Kidney tubule cell (primary cell): ENCODE measurements at regions not wholly inside any gene's neighbourhood (a gene's known extent, or its start where the extent isn't known, plus 50 kb on each side); places are given as distances from the start of the nearest gene placed in this dataset.

Experiments
- DNase-seq: peaks from one replicate; pipeline ENCODE4 v3.0.0-alpha.2; 2018; ENCODE audit warnings: low spot score

DNA sequence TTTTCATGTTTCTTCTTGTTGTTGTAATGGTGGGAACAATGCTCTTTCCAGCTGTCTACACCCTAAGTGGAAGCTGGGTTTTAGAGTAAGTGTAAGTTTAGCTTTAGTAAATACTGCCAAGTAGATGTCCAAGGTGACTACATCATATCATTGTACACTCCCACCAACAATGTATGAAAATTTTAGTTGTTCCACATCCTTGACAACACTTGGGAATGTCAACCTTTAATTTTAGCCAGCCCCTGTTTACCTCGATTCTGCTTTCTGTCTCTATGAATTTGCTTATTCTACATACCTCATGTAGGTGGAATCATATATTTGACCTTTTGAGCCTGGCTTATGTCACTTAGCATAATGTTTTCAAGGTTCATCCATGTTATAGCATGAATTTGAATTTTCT is 93.0 kb downstream of the MTPAP start:
- no peak for DNase-seq

DNA sequence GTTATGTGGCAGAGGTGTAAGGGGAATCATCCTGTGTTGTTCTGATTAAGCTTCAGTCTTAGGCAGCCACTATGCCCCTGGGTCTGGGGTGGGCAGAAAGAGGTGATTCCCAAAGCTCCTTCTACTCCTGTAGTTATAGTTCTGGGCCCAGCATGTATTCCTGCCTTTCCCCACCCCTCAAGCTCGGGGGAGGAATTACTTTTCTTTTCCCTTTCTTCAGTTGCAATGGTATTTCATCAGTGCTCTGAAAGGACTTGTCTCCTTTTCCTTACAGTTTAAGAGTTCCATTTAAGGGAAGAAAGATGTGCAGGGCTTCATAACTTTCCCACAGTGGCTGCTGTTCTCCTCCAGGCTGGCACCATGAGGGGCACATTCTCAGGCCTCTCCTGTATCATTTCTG is 94.2 kb downstream of the MTPAP start:
- no peak for DNase-seq

DNA sequence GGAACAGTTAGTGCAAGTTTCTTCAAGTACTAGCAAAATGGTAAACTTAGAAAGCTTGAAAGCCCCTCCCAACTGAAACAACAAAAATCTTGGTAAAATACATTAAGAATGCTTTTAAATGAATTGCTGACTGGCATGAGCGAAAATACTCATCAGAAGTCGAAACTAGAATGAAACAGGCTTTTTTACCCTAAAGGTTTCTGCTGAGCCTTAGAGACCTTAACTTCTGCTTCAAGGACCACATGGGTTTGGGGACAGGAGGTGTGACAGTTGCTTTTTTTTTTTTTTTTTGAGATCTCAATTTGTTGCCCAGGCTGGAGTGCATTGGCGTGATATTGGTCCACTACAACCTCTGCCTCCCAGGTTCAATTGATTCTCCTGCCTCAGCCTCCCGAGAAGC is 100.3 kb downstream of the MTPAP start:
- DNase-seq, result no peak

DNA sequence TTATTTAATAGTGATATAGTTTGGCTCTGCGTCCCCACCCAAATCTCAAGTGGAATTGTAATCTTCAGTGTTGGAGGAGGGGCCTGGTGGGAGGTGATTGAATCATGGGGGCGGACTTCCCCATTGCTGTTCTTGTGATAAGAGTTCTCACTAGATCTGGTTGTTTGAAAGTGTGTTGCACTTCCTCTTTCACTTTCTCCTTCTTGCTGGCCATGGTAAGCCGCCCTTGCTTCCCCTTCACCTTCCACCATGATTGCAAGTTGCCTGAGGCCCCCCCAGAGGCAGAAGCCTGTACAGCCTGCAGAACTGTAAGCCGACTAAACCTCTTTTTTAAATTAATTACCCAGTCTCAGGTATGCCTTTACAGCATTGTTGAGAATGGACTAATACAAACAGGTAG is 101.4 kb downstream of the MTPAP start:
- DNase-seq, result no peak

DNA sequence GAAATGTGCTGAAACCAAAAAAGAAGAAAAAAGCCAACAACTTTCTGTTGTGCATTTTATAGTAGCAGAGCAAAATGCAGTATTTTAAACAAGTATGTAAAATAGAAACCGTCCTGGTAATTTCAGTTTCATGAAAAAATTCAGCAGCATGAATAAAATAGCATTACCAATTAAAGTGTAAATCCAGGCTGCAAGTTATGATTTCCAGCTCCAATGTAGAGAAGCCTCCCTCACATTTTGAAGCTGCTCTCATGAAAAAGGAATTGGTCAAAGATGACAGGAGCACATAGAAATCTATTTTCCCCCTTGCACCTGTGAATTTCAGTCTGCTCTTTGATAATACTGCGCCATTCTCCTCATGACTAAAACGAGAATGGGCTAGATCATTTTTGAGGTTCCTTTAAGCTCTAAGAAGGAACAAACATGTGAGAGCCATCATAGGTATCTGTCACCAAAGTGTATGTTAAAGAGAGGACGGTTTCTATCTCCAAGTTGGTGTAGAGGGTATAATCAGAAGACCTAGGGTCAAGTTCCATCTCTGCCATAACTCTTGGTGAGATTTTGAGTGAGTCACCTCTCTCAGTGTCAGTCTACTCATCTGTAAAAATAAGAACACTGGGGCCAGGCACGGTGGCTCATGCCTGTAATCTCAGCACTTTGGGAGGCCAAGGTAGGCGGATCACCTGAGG is 107.5 kb downstream of the MTPAP start:
- DNase-seq, result no peak

DNA sequence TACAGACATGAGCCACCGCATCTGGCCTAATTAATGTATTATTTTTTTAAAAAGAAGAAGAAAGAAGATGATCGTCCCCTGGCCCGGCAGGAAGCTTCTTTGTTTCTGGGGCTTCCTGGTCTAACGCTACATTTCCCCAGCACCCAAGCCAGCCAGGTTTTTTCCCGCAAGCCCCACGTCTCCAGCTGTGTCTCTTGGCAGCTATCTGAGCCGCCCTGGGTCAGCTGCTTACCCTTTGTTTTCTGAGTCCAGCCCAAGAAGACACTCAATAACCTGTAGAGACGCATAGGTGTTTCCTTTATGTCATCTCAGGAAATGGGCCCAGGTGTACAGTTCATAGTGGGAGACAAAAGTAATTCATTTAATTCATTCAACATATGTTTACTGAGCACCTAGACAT is 110.2 kb downstream of the MTPAP start:
- no peak for DNase-seq

DNA sequence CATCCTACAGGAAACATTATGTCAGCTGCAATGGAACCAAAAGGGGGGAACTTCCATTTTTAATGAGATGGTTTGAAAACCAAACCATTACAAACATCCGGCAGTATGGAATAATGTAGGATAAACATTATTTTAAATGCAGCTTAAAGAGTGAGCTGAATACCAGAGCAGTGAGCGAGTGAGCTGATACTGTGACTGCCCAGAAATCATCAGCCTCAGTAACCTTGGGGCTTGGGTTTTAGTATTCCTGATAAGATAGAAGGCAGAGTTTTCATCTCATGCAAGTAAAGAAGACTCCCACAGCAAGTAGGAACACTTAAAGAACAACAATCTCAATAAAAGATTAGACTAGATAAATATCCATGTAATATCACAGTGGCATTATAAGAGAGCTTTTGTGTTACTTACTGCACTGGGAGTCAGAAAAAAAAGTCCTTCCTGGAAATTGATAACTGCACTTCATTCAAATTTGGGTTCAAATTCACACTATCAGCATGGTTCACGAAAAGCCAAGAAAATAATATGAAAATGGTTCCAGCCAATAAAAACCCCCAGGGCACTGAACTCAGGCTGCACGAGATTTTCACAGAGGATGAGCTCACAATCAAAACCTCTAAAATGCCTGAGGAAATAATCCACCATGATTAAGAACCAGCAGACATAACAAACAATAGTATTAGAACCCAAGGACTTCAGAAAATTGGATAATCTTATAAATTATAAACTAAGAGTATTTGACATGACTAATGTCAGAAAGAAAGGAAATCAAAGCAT is 115.7 kb downstream of the MTPAP start:
- no peak for DNase-seq

DNA sequence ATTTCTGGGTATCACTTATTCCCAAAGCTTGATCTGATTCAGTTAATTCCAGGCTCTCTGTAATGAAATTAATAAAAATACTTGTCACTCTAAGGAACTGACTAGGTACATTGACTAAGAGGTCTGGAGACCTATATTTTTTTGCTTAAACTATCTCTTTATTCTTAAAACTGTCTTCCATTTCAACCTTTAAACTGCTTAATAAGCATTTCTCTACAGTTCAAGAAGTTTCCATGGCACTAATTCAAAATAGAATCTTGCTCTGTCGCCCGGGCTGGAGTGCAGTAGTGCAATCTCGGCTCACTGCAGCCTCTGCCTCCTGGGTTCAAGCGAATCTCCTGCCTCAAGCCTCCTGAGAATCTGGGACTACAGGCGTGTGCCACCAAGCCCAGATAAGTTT is 117.4 kb downstream of the MTPAP start:
- DNase-seq, result no peak

DNA sequence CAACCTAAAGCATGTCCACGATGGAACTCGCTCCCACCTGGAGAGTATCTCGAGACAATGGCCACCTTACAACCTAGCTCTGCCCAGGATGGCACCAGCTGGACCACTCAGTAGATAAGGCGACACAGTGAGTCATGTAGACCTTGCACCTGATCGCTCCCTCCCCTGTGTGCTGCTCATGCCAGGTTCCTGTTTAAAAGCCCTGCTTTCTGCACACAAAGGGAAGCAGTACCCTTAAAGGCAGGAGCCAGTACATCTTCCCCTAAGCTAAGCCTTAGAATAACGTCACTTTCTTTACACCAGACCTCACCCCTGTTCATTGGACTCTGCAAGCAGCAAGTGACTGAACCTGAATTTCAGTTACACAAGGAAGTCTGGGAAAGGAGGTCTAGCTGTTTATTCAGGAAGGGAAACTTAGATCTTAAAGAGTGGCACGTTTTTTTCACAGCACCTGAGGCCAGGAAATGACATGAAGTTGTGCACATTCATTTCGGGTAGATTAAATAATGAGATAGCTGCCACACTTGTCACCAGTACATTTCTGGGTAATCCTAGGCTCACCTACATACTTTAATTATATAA is 117.9 kb downstream of the MTPAP start:
- DNase-seq, result no peak

DNA sequence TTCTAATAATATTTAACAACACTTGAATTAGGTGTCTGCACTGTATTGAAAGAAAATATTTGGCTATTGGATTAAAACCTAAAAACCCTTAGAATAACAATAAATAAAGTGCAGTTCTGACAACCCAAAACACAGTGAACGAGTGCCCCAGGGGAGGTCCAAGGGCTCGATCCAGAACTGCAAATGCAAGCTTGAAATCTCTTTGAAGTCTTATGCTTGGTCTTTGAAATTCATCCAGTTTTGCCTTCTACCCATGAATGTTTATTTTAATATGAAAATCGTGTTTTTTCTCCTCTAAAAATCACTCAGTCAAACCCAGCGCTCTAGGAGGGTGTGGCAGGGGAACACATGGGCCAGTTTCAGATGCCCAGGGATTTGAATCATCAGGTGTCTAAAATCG is 119.5 kb downstream of the MTPAP start:
- no peak for DNase-seq

DNA sequence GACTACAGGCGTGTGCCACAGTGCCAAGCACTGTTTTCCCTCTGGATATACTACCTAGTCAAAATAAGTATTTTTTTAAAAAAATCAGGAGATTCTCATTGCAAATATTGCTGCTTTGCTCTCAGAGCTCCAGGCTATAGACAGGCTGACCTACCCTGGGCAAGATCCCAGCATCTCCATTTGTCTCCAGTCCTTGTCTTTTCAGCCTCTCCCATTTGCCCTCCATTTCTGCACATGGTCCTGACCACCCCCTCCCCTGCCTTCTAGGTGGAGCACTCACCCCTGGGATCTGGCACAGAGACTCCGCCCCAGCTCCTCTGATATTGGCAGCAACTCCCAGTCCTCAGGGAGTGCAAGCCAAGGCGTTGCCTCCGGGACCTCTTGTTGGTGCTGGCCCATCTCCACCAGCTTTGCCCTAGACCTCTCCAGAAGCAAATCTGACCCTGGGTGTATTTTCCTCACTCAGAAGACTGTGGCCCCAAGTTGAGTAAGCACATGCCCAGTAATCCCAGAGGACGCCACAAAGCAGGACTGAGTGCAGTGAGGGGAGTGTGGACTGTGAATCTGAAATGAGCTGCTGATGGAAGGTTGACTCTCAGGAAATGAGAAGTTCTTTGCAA is 120.6 kb downstream of the MTPAP start:
- no peak for DNase-seq

DNA sequence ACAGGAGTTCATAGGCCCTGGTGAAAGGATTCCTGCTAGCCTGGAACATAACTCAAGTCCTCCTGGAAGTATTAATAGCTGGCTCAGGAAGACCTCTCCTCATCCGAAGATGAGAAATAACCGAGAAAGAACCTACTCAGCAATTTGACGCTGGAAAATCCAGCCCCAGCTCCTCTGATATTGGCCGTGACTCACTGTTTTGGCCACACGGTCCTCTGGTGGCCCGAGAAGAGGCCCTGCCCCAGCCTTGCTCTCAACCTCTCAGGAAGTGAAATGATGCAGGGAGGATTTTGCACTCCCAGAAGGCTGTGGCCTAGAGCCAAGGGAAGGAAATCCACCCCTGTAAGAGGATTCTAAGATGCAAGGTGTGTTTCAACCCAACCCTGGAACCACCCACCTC is 121.6 kb downstream of the MTPAP start:
- DNase-seq, result no peak

DNA sequence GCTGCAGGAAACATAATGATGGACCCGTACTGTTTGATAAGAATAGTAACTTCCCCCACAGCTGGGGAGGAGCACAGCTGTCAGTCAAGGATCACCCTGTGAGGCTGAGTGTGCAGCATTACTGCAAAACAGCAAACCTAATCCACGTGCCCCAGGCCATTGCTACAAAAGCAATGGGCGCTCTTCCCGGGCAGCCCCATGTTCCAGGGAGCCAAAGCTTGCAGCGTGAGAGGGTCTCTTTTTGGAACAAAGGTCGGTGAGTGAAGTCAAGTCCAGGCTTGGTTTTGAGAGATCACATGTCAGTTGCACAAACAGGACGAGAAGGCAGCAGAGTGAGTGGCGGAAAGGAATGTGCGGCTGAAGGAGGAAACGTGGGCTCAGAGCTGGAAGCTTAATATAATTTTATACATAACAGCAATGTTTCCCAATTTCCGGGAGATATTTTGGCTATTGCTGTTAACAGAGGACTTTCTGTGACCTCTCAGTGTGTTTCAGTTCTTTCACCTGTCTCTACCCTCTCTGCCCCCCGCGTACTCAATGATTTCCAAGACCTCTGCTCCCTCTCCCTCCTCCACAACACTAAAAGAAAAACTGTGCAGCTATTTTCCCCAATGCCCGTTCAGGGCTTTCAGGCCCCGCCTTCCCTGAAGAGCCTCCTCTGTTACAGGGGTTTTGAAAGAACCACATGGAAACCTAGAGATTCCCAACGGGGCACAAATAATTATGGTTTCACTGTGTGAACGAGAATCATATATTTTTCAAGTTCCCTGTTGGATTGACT is 128.9 kb downstream of the MTPAP start:
- peak; percentile 71 for DNase-seq

DNA sequence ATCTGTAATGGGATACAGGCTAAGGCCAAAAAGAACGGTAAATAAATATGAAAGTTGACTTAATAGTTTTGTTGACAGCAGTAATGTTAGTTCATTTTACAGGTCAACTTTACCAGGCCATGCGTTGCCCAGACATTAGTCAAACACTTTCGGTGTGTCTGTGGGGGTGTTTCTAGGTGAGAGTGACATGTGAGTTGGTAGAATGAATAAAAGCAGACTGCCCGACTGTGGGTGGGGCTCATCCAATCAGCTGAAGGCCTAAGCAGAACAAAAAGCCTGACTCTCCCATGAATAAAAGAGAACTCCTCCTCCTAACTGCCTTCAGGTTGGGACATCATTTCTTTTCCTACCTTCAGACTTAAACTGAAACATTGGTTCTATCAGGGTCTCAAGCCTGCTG is 132.3 kb downstream of the MTPAP start:
- no peak for DNase-seq

DNA sequence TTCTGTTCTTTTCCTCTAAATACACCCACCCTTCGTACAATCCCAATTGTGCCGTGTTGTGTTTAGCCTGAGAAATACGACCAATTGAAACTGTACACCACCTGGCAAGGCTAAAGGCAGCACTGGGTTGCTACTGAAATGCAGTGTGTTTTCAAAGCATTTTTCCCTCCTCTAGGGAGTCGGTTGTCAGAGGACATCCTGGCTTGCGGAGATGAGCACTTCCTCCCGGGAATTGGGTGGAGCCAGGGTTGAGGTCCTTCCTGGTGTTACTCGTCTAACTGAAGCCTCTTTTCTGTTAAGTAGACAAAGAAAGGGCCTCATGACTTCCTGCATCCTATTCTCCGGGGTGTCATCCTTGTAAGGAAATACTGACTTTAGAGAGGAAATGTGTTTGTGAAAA is 133.5 kb downstream of the MTPAP start:
- DNase-seq, result peak; percentile 2

DNA sequence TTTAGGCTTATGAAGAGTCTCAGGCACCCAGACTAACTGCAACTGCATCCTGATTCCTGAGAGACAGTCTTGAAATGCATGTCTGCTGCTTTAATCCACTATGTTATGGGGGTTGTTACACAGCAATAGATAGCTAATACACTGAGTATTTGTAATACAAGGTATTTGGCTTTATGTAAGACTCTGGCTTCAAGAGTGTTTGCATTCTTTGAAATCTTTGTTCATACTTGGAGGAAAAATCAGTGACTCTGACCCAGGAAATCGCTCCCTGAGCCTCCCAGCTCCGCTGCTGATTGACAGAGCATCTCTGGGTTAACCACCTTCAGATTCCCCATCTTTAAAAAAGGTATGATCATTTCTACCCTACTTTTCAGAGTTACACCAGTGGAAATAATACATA is 133.9 kb downstream of the MTPAP start:
- no peak for DNase-seq

DNA sequence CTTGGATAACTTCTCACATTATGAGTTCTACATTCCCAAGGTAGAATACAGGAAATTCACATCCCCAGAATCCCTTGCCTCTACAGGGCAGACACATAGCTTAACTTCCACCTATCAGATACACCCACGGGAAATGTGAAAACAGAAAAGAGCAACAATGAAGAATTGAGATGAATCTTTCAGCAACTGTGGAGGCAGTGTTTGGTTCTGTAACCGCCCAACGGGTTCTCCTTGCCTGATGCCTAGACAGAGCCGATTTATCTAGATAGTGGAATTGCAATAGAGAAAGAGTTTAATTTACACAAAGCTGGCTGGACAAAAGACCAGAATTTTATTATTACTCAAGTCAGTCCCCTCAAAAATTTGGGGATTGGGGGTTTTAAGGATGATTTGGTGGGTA is 138.8 kb downstream of the MTPAP start:
- no peak for DNase-seq

DNA sequence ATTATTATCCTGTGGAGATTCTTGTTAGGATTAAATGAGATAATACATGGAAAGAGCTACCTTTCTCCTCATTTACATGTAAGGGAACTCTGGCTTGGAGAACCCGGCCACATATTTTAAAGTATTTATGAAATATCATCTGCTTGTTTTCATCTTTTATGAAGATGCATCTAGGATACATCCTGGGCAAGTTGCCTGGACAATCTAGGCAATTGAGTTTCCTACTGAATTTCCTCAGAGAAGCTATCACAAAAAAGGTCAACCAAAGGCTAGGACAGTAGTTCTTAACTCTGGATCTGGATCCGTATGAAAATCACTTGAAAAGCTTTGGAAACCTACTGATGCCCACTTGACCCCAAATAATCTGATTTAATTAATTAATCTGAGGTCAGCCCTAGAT is 140.7 kb downstream of the MTPAP start:
- DNase-seq, result no peak

DNA sequence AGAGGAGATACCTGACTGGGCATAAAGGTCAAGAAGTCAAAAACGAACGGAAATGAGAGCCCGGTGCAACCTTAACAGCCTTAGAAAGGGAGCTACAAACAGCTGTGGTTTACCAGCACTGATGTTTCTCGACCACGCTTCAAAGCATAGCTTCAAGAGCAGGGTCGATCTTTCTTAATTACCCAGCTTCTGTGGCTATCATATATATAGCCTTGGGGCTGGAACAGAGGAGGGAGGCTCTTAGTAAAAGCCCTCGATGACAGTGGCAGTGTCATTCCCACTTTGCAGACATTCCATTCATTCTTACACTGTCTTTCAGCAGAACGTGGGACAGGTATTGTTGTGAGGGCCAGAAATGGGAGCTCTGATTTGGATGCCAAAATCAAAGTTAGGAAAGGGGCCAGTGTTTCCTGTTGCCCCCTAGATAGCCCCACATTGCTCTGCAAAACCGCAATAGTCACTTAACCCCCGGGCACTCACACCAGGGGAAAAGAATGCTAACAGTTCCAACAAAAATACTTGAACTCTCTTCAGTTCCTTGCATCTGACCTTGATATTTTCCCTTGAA is 141.5 kb downstream of the MTPAP start:
- peak; percentile 32 for DNase-seq

DNA sequence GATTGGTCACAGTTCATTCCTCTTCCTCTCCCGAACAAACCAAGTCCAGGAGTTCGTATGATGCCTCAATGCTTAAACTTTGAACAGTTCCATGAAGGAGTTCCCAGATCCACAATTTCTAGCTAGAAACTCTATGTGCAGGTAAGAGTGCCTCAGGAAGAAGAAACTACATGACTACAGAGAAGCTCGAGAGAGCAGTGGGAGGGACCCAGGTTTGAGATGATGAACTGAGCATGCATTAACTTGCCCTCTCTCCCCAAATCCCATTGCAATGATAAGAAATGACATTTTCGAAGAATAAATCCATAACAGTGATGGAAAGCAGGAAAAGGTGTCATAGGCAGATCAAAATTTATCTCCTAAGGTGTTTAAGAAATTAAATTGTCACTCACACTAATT is 140.6 kb upstream of the JCAD start:
- no peak for DNase-seq

DNA sequence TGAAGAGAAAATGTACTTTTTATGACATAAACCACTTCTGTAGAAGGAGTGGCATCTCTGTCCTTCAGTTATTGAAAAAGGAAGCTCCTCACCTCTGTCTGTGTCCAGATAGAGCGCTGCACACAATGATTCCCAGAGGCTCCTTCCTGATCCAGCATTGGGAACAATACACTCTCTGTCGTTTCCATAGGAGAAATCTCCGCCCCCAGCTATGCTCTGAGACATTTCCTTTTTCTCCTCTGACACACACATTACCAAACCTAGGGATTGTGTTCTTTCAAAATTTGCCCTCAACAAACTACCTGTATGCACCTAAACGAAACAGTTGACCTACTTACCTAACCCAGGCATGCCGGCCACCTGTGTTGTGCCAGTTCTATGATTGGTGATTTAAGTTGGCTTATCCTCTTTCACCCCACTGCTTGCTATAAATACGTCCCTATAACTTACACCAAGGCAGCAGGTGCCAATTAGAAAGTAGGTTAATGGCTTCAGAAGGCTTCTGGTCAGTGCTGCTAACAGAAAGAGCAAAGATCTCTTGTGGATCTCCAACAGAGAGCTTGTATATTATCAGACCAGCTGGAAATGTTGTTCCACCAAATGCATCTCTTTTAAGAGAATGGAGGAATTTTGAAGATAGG is 140.1 kb upstream of the JCAD start:
- DNase-seq, result no peak

DNA sequence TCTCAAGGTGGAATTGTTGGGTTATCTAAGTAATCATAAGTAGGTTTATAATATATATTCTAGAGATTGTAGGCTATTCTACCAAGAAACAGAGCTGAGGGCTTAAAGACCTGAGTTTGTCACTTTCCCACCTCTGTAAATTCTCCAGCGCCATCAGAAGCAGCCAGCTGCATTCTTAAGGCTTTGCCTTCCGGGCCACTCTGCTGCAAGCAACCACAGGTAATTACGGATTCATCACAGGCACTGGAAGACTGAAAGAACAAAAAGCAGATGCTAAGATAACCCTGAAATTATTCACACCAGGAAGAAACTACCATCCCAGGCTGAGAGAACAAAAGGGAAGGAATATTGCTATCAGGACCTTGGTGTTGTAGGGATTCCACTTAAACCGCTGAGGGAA is 137.8 kb upstream of the JCAD start:
- no peak for DNase-seq
